ENCODE measurements at regions not wholly inside any gene's neighbourhood (a gene's known extent, or its start where the extent isn't known, plus 50 kb on each side); places are given as distances from the start of the nearest gene placed in this dataset.

GRCh38 chr13:84399320-84400085 is 517.2 kb upstream of the SLITRK1 start:
- TF ChIP-seq CTCF (IDR thresholded peaks at IDR 0.05; ENCODE audit: low read length) (no peak), EZH2 (IDR thresholded peaks at IDR 0.05; ENCODE audit: borderline replicate concordance, low read length) (no peak)
